OCI-LY7 (cell line): ENCODE measurements at regions not wholly inside any gene's neighbourhood (a gene's known extent, or its start where the extent isn't known, plus 50 kb on each side); places are given as distances from the start of the nearest gene placed in this dataset.

Source experiments
- BruUV-seq: library from RNA; stranded (reverse); fragments of 400-500 nt; replicated peaks from 2 replicates; lab custom pipeline; 2021; lab: Mats Ljungman, UMichigan
- CTCF ChIA-PET: fragments of 300-600 bp; sonication (Branson Sonifier 250); formaldehyde crosslinking; loops from one replicate; lab custom pipeline; 2022; ENCODE audit warnings: antibody characterized with exemption; ENCODE audit not compliant: unreplicated experiment; lab: Charles Lee
- POLR2A ChIA-PET: fragments of 300-600 bp; sonication (Branson Sonifier 250); formaldehyde crosslinking; loops from one replicate; lab custom pipeline; 2022; ENCODE audit warnings: antibody characterized with exemption; lab: Charles Lee
- DNase-seq: peaks from one replicate; pipeline ENCODE4 v3.0.0-alpha.2; 2015; ENCODE audit warnings: low spot score
- H2AFZ ChIP-seq: fragments of 200-600 bp; sonication (generic), shearing (Covaris generic); 2 replicates; pipeline ENCODE4 v1.6.1; 2014; ENCODE audit warnings: mild to moderate bottlenecking, antibody characterized with exemption, low read length, moderate library complexity
- H3K27ac ChIP-seq: fragments of 200-600 bp; sonication (generic); 2 replicates; pipeline ENCODE4 v1.5.1; 2014; ENCODE audit warnings: mixed run types, low read depth, mild to moderate bottlenecking, moderate library complexity, low read length, inconsistent platforms; ENCODE audit not compliant: poor library complexity, severe bottlenecking
- H3K36me3 ChIP-seq: fragments of 200-600 bp; sonication (generic); 2 replicates; pipeline ENCODE4 v1.6.1; 2014; ENCODE audit warnings: mild to moderate bottlenecking, antibody characterized with exemption, low read length, moderate library complexity, mixed read lengths; ENCODE audit not compliant: insufficient read depth
- H3K4me1 ChIP-seq: fragments of 200-600 bp; sonication (generic); 2 replicates; pipeline ENCODE4 v1.5.1; 2014; ENCODE audit warnings: mild to moderate bottlenecking, low read length; ENCODE audit not compliant: insufficient read depth, poor library complexity, severe bottlenecking
- H3K4me2 ChIP-seq: fragments of 200-600 bp; sonication (generic); 2 replicates; pipeline ENCODE4 v1.6.1; 2014; ENCODE audit warnings: mild to moderate bottlenecking, low read length
- H3K4me3 ChIP-seq: fragments of 200-600 bp; sonication (generic); 2 replicates; pipeline ENCODE4 v1.5.1; 2014; ENCODE audit warnings: mild to moderate bottlenecking, low read depth, low read length; ENCODE audit not compliant: poor library complexity, severe bottlenecking
- H3K79me2 ChIP-seq: fragments of 200-600 bp; sonication (generic); 2 replicates; pipeline ENCODE4 v1.6.1; 2016; ENCODE audit warnings: low read depth, mild to moderate bottlenecking, low read length, moderate library complexity, mixed read lengths; ENCODE audit not compliant: insufficient read depth
- H3K9me2 ChIP-seq: fragments of 200-600 bp; sonication (generic); 2 replicates; pipeline ENCODE4 v1.6.1; 2016; ENCODE audit warnings: mild to moderate bottlenecking, low read length, mixed read lengths; ENCODE audit not compliant: insufficient read depth
- H3K9me3 ChIP-seq: fragments of 200-600 bp; sonication (generic); 2 replicates; pipeline ENCODE4 v1.6.1; 2014; ENCODE audit warnings: mild to moderate bottlenecking, mixed run types, low read length, mixed read lengths
- H4K20me1 ChIP-seq: fragments of 200-600 bp; sonication (generic); 2 replicates; pipeline ENCODE4 v1.6.1; 2014; ENCODE audit warnings: mild to moderate bottlenecking, antibody characterized with exemption, low read length, moderate library complexity, mixed read lengths; ENCODE audit not compliant: insufficient read depth
- CTCF ChIP-seq: fragments of 200-600 bp; sonication (generic); conservative IDR thresholded peaks from 2 replicates; pipeline ENCODE4 v1.5.1; 2014; ENCODE audit warnings: mild to moderate bottlenecking, antibody characterized with exemption, low read length, moderate library complexity, mixed read lengths
- EZH2phosphoT487 ChIP-seq: fragments of 200-600 bp; sonication (generic); IDR thresholded peaks from 2 replicates; pipeline ENCODE4 v1.6.1; 2018; ENCODE audit warnings: low read depth, borderline replicate concordance, mild to moderate bottlenecking, mixed run types, antibody characterized with exemption, low read length, moderate library complexity, mixed read lengths
- intact Hi-C: fragments of 100-400 bp; cut with micrococcal nuclease; formaldehyde crosslinking; loops from one replicate; pipeline ENCODE4 v1.10.0; 2022; ENCODE audit not compliant: unreplicated experiment

- no peaks in the 10 kb centered on the region for H3K4me1 ChIP-seq
- no peaks in the 10 kb centered on the region for H3K9me3 ChIP-seq
- ChIA-PET POLR2A (no interaction called here), CTCF (no interaction called here)
- no peak overlapping the region for H3K4me3 ChIP-seq
- no peak for DNase-seq
- H2AFZ ChIP-seq = no peak overlapping the region
- H3K36me3 ChIP-seq = no peaks in the 10 kb centered on the region
- no peaks in the 10 kb centered on the region for H4K20me1 ChIP-seq
- H3K27ac ChIP-seq = no peak overlapping the region
- H3K79me2 ChIP-seq = no peaks in the 10 kb centered on the region
- BruUV-seq = no TSS peak
- TF ChIP-seq CTCF = no peak
- TF ChIP-seq EZH2phosphoT487 = no peak
- intact Hi-C loops = loop anchor here (10.0 kb wide), 1 partner anchor 53 kb away; no protein-coding TSS in a partner anchor
- H3K9me2 ChIP-seq = no peaks in the 10 kb centered on the region
- H3K4me2 ChIP-seq = no peak overlapping the region
These were observed 729.4 kb downstream of the METTL15 start for GRCh38 chr11:28837599-28837998.

GRCh38 chr11:28836285-28837081 lies 728.3 kb downstream of the METTL15 start:
- Histone ChIP-seq H3K4me1 (no peaks in the 10 kb centered on the region), H3K79me2 (no peaks in the 10 kb centered on the region), H3K4me3 (no peak overlapping the region), H3K27ac (no peak overlapping the region), H3K36me3 (no peaks in the 10 kb centered on the region), H2AFZ (no peak overlapping the region), H3K9me2 (no peaks in the 10 kb centered on the region), H3K4me2 (no peak overlapping the region), H3K9me3 (no peaks in the 10 kb centered on the region), H4K20me1 (no peaks in the 10 kb centered on the region)
- no peak for DNase-seq
- BruUV-seq = no TSS peak
- intact Hi-C loops = loop anchor here (10.0 kb wide), 1 partner anchor 52 kb away; no protein-coding TSS in a partner anchor
- TF ChIP-seq CTCF (no peak), EZH2phosphoT487 (no peak)
- POLR2A ChIA-PET = no interaction called here
- CTCF ChIA-PET = no interaction called here

GRCh38 chr11:28835790-28836189 lies 727.6 kb downstream of the METTL15 start:
- no peak overlapping the region for H2AFZ ChIP-seq
- no peaks in the 10 kb centered on the region for H3K36me3 ChIP-seq
- H3K27ac ChIP-seq = no peak overlapping the region
- CTCF ChIA-PET = no interaction called here
- H3K9me2 ChIP-seq = no peaks in the 10 kb centered on the region
- H3K79me2 ChIP-seq = no peaks in the 10 kb centered on the region
- DNase-seq = no peak
- no TSS peak for BruUV-seq
- no peak for TF ChIP-seq CTCF
- no peak for TF ChIP-seq EZH2phosphoT487
- no peak overlapping the region for H3K4me2 ChIP-seq
- intact Hi-C loops = loop anchor here (10.0 kb wide), 1 partner anchor 51 kb away; no protein-coding TSS in a partner anchor
- POLR2A ChIA-PET = no interaction called here
- H4K20me1 ChIP-seq = no peaks in the 10 kb centered on the region
- no peaks in the 10 kb centered on the region for H3K4me1 ChIP-seq
- no peak overlapping the region for H3K4me3 ChIP-seq
- no peaks in the 10 kb centered on the region for H3K9me3 ChIP-seq
